ENCODE measurements at regions not wholly inside any gene's neighbourhood (a gene's known extent, or its start where the extent isn't known, plus 50 kb on each side); places are given as distances from the start of the nearest gene placed in this dataset.

GRCh38 chr1:43044572-43045361 is 86.1 kb upstream of the SLC2A1 start:
- TF ChIP-seq CTCF (IDR thresholded peaks at IDR 0.05) (no peak), POLR2A (IDR thresholded peaks at IDR 0.05) (no peak), EP300 (IDR thresholded peaks at IDR 0.05) (no peak)

Measured in gastroesophageal sphincter (tissue), 3 donors.